ENCODE measurements at regions not wholly inside any gene's neighbourhood (a gene's known extent, or its start where the extent isn't known, plus 50 kb on each side); places are given as distances from the start of the nearest gene placed in this dataset.

DNA sequence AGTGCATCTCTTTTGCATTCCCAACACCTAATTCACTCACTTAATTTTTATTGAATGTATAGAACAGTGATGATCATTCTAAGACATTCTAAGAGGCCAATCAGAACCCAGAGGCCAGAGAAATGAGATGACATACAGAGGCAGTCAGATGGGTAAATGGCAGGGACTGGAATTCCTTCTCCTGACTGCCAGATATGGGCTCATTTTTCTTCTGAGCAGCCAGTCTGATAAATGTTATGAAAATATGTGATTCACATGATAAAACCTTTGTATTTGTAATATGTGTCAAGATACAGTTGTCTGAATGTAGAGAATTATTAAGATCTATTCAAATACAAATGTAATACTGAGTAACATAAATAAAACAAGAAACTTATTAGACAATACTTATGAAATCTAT is 277.8 kb downstream of the EPM2A start:
- no peak overlapping the region for H3K14ac ChIP-seq (ENCODE audit: insufficient read depth, low read length)
- H3K4me2 ChIP-seq (ENCODE audit: insufficient read depth, insufficient read length, low read length), result no peak overlapping the region
- H2BK120ac ChIP-seq (ENCODE audit: low read depth, low read length, poor library complexity, severe bottlenecking), result no peak overlapping the region
- no peak overlapping the region for H3K18ac ChIP-seq (ENCODE audit: insufficient read length, low read depth, low read length)
- TF ChIP-seq, protein P1, sequence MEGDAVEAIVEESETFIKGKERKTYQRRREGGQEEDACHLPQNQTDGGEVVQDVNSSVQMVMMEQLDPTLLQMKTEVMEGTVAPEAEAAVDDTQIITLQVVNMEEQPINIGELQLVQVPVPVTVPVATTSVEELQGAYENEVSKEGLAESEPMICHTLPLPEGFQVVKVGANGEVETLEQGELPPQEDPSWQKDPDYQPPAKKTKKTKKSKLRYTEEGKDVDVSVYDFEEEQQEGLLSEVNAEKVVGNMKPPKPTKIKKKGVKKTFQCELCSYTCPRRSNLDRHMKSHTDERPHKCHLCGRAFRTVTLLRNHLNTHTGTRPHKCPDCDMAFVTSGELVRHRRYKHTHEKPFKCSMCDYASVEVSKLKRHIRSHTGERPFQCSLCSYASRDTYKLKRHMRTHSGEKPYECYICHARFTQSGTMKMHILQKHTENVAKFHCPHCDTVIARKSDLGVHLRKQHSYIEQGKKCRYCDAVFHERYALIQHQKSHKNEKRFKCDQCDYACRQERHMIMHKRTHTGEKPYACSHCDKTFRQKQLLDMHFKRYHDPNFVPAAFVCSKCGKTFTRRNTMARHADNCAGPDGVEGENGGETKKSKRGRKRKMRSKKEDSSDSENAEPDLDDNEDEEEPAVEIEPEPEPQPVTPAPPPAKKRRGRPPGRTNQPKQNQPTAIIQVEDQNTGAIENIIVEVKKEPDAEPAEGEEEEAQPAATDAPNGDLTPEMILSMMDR (conservative IDR thresholded peaks at IDR 0.05), result no peak
- H3T11ph ChIP-seq (ENCODE audit: low read length), result no peak overlapping the region
- H2AFZ ChIP-seq (ENCODE audit: low read length), result no peak overlapping the region
- H3K4me1 Mint-ChIP-seq, result peaks cover 3% of the 10 kb centered on the region in 2 experiments; a peak in 1 of 4 replicates
- H3K79me2 ChIP-seq (ENCODE audit: insufficient read depth, low read length), result no peaks in the 10 kb centered on the region
- H3K23ac ChIP-seq (ENCODE audit: insufficient read length, low read depth, low read length), result no peak overlapping the region
- H3K79me1 ChIP-seq (ENCODE audit: insufficient read depth, low read depth, low read length, poor library complexity, severe bottlenecking), result no peaks in the 10 kb centered on the region
- no peak overlapping the region for H4K5ac ChIP-seq (ENCODE audit: insufficient read length, low read depth, low read length)
- H3K9ac ChIP-seq (ENCODE audit: extremely low read depth, insufficient read length, low read length), result no peak overlapping the region
- no peaks in the 10 kb centered on the region for H3K9me3 Mint-ChIP-seq
- H2BK12ac ChIP-seq (ENCODE audit: insufficient read length, low read depth, low read length), result no peak overlapping the region
- H3K27ac ChIP-seq (ENCODE audit: insufficient read length, low read depth, low read length), result no peak overlapping the region
- H2BK5ac ChIP-seq (ENCODE audit: insufficient read length, low read length), result no peak overlapping the region
- no peak overlapping the region for H3K56ac ChIP-seq (ENCODE audit: insufficient read length, low read depth, low read length)
- H4K91ac ChIP-seq (ENCODE audit: insufficient read length, low read depth, low read length), result no peak overlapping the region
- no peaks in the 10 kb centered on the region for H3K27me3 Mint-ChIP-seq (ENCODE audit: low read depth)
- no peaks in the 10 kb centered on the region for H4K20me1 ChIP-seq (ENCODE audit: control insufficient read depth, insufficient read depth, insufficient read length)
- no peak overlapping the region for H4K8ac ChIP-seq (replicated peaks; ENCODE audit: insufficient read length, low read depth, low read length)
- H3K4me1 ChIP-seq (ENCODE audit: insufficient read depth, low read length), result no peaks in the 10 kb centered on the region
- H2BK20ac ChIP-seq (ENCODE audit: low read depth, low read length, poor library complexity, severe bottlenecking), result no peak overlapping the region
- H2BK15ac ChIP-seq (ENCODE audit: low read depth, low read length), result no peak overlapping the region
- H3K27me3 ChIP-seq (ENCODE audit: insufficient read depth, low read length), result no peaks in the 10 kb centered on the region
- no peak for DNase-seq
- no peaks in the 10 kb centered on the region for H3K9me3 ChIP-seq (ENCODE audit: control insufficient read depth, low read depth, low read length)
- H3K23me2 ChIP-seq (ENCODE audit: insufficient read length, low read depth, low read length, poor library complexity, severe bottlenecking), result no peaks in the 10 kb centered on the region
- no peaks in the 10 kb centered on the region for H3K36me3 Mint-ChIP-seq (ENCODE audit: insufficient read depth in 1 of 3, low read depth in 3 of 3)
- H3K27ac Mint-ChIP-seq, result no peak overlapping the region
- no peak overlapping the region for H3K4ac ChIP-seq (ENCODE audit: low read depth, low read length)
- H3K4me3 Mint-ChIP-seq, result no peak overlapping the region
- no peak overlapping the region for H2AK5ac ChIP-seq (ENCODE audit: insufficient read length, low read length)

Measured in H9 (cell line).